Kidney capillary endothelial cell (primary cell): ENCODE measurements at regions not wholly inside any gene's neighbourhood (a gene's known extent, or its start where the extent isn't known, plus 50 kb on each side); places are given as distances from the start of the nearest gene placed in this dataset.
"Not testable (repeated sequence)": the region's sequence is repeated elsewhere in the genome, so short reads cannot be mapped to it uniquely, and the experiment has no call there.

Experiments
- DNase-seq: peaks from one replicate; pipeline ENCODE4 v3.0.0-alpha.2; 2018; ENCODE audit warnings: low spot score

- DNase-seq, result no peak
These were observed 527.3 kb upstream of the SEMA3D start for GRCh38 chr7:85714043-85714578.

- no peak for DNase-seq
These were observed 526.3 kb upstream of the SEMA3D start for GRCh38 chr7:85713171-85713570.

GRCh38 chr7:85711894-85712293, 525.0 kb upstream of the SEMA3D start:
- DNase-seq, result no peak

- no peak for DNase-seq
These were observed 524.1 kb upstream of the SEMA3D start for GRCh38 chr7:85710960-85711359.

- no peak for DNase-seq
These were observed 521.4 kb upstream of the SEMA3D start for GRCh38 chr7:85708221-85708620.

GRCh38 chr7:85705076-85705475, 518.2 kb upstream of the SEMA3D start:
- DNase-seq, result no peak

GRCh38 chr7:85703251-85704010, 516.6 kb upstream of the SEMA3D start:
- DNase-seq, result no peak

- DNase-seq, result no peak
These were observed 515.5 kb upstream of the SEMA3D start for GRCh38 chr7:85702348-85702747.

- no peak for DNase-seq
These were observed 512.6 kb upstream of the SEMA3D start for GRCh38 chr7:85699482-85699881.

GRCh38 chr7:85695533-85695932, 508.7 kb upstream of the SEMA3D start:
- DNase-seq, result no peak

GRCh38 chr7:85695041-85695440, 508.2 kb upstream of the SEMA3D start:
- no peak for DNase-seq

- DNase-seq, result no peak
These were observed 506.5 kb upstream of the SEMA3D start for GRCh38 chr7:85693326-85693725.

GRCh38 chr7:85688712-85689111, 501.9 kb upstream of the SEMA3D start:
- DNase-seq, result no peak

- DNase-seq, result no peak
These were observed 499.7 kb upstream of the SEMA3D start for GRCh38 chr7:85686401-85687181.

GRCh38 chr7:85685901-85686300, 499.0 kb upstream of the SEMA3D start:
- peak; percentile 32 for DNase-seq

GRCh38 chr7:85682833-85683620, 496.2 kb upstream of the SEMA3D start:
- peak; percentile 3 for DNase-seq

GRCh38 chr7:85681241-85681640, 494.4 kb upstream of the SEMA3D start:
- DNase-seq, result no peak

GRCh38 chr7:85675093-85675492, 488.2 kb upstream of the SEMA3D start:
- DNase-seq, result not testable (repeated sequence)

GRCh38 chr7:85673876-85674275, 487.0 kb upstream of the SEMA3D start:
- DNase-seq, result no peak

- DNase-seq, result no peak
These were observed 482.4 kb upstream of the SEMA3D start for GRCh38 chr7:85669225-85669624.

GRCh38 chr7:85664341-85664740, 477.5 kb upstream of the SEMA3D start:
- DNase-seq, result no peak

- DNase-seq, result no peak
These were observed 472.5 kb upstream of the SEMA3D start for GRCh38 chr7:85659364-85659763.
